HEK293 (cell line): ENCODE measurements at regions not wholly inside any gene's neighbourhood (a gene's known extent, or its start where the extent isn't known, plus 50 kb on each side); places are given as distances from the start of the nearest gene placed in this dataset.
"Not testable (repeated sequence)": the region's sequence is repeated elsewhere in the genome, so short reads cannot be mapped to it uniquely, and the experiment has no call there.

Source experiments
- CTCF ChIA-PET: fragments of 350-600 bp; formaldehyde crosslinking; extraction: SDS; loops from one replicate; lab custom pipeline; 2021; ENCODE audit warnings: antibody characterized with exemption; lab: Yijun Ruan, JAX
- POLR2A ChIA-PET: fragments of 300-600 bp; formaldehyde crosslinking; extraction: SDS; loops from one replicate; lab custom pipeline; 2020; ENCODE audit warnings: antibody characterized with exemption, inconsistent platforms; lab: Yijun Ruan, JAX
- H3K27ac ChIP-seq: fragments of 200-500 bp; sonication (Bioruptor generic); 2 replicates; pipeline ENCODE4 v1.5.1; 2014; ENCODE audit warnings: low read depth, low read length, control low read depth, inconsistent platforms; ENCODE audit errors: extremely low read depth
- H3K36me3 ChIP-seq, 2 experiments: fragments of 200-500 bp in 1 of 2; sonication (Bioruptor generic) in 1 of 2; 1 replicate in 1 of 2; 2 replicates in 1 of 2; pipeline ENCODE4 v1.5.1; 2014 to 2017; ENCODE audit warnings: inconsistent platforms in 2 of 2, low read length in 2 of 2; ENCODE audit not compliant: control insufficient read depth in 2 of 2, insufficient read depth in 1 of 2
- H3K4me1 ChIP-seq: fragments of 200-500 bp; sonication (Bioruptor generic); 2 replicates; pipeline ENCODE4 v1.5.1; 2014; ENCODE audit warnings: mild to moderate bottlenecking, low read length, inconsistent platforms; ENCODE audit not compliant: control insufficient read depth, insufficient read depth
- H3K4me3 ChIP-seq: 2 replicates; pipeline ENCODE4 v1.5.1; 2011; ENCODE audit warnings: low read depth, mild to moderate bottlenecking, control low read depth, low read length, moderate library complexity
- H3K9me3 ChIP-seq: fragments of 200-500 bp; sonication (Bioruptor generic); 2 replicates; pipeline ENCODE4 v1.5.1; 2014; ENCODE audit warnings: low read depth, low read length, inconsistent platforms; ENCODE audit not compliant: control insufficient read depth, insufficient read depth
- BCL11A ChIP-seq: fragments of 450-650 bp; formaldehyde crosslinking; IDR thresholded peaks from 2 replicates; pipeline ENCODE4 v1.5.1; 2016; ENCODE audit warnings: low read depth, missing biosample characterization, missing genetic modification characterization
- EGR2 ChIP-seq: fragments of 450-650 bp; formaldehyde crosslinking; IDR thresholded peaks from 2 replicates; pipeline ENCODE4 v1.5.1; 2016; ENCODE audit warnings: low read depth, missing biosample characterization, missing genetic modification characterization
- GFI1B ChIP-seq: fragments of 450-650 bp; formaldehyde crosslinking; IDR thresholded peaks from 2 replicates; pipeline ENCODE4 v1.5.1; 2016; ENCODE audit warnings: missing biosample characterization, missing genetic modification characterization
- KLF8 ChIP-seq: fragments of 450-650 bp; formaldehyde crosslinking; IDR thresholded peaks from 2 replicates; pipeline ENCODE4 v1.5.1; 2016; ENCODE audit warnings: missing biosample characterization, missing genetic modification characterization
- SP3 ChIP-seq: fragments of 450-650 bp; formaldehyde crosslinking; IDR thresholded peaks from 2 replicates; pipeline ENCODE4 v1.5.1; 2016; ENCODE audit warnings: missing biosample characterization, missing genetic modification characterization
- YY1 ChIP-seq: fragments of 450-650 bp; formaldehyde crosslinking; IDR thresholded peaks from 2 replicates; pipeline ENCODE4 v1.5.1; 2018; ENCODE audit warnings: missing biosample characterization, missing genetic modification characterization
- ZIC2 ChIP-seq: fragments of 450-650 bp; formaldehyde crosslinking; IDR thresholded peaks from 2 replicates; pipeline ENCODE4 v1.5.1; 2016; ENCODE audit warnings: missing biosample characterization, missing genetic modification characterization
- ZNF114 ChIP-seq: fragments of 450-650 bp; formaldehyde crosslinking; IDR thresholded peaks from 2 replicates; pipeline ENCODE4 v1.5.0; 2017; ENCODE audit warnings: missing biosample characterization, missing genetic modification characterization
- ZNF133 ChIP-seq: fragments of 450-650 bp; formaldehyde crosslinking; IDR thresholded peaks from 2 replicates; pipeline ENCODE4 v1.5.1; 2016; ENCODE audit warnings: missing biosample characterization, missing genetic modification characterization
- ZNF140 ChIP-seq: fragments of 450-650 bp; formaldehyde crosslinking; IDR thresholded peaks from 2 replicates; pipeline ENCODE4 v1.5.1; 2016; ENCODE audit warnings: missing biosample characterization, missing genetic modification characterization
- ZNF146 ChIP-seq: fragments of 450-650 bp; formaldehyde crosslinking; IDR thresholded peaks from 2 replicates; pipeline ENCODE4 v1.5.1; 2016; ENCODE audit warnings: missing biosample characterization, missing genetic modification characterization
- ZNF24 ChIP-seq: fragments of 450-650 bp; formaldehyde crosslinking; IDR thresholded peaks from 2 replicates; pipeline ENCODE4 v1.5.1; 2016; ENCODE audit warnings: missing biosample characterization, missing genetic modification characterization
- ZNF335 ChIP-seq: fragments of 450-650 bp; formaldehyde crosslinking; conservative IDR thresholded peaks from 2 replicates; pipeline ENCODE4 v1.5.1; 2016; ENCODE audit warnings: missing biosample characterization, missing genetic modification characterization
- ZNF350 ChIP-seq: fragments of 450-650 bp; formaldehyde crosslinking; IDR thresholded peaks from 2 replicates; pipeline ENCODE4 v1.5.0; 2017; ENCODE audit warnings: missing biosample characterization, mild to moderate bottlenecking, missing genetic modification characterization
- ZNF366 ChIP-seq: fragments of 450-650 bp; formaldehyde crosslinking; conservative IDR thresholded peaks from 2 replicates; pipeline ENCODE4 v1.5.1; 2016; ENCODE audit warnings: missing biosample characterization, missing genetic modification characterization
- ZNF391 ChIP-seq: fragments of 450-650 bp; formaldehyde crosslinking; IDR thresholded peaks from 2 replicates; pipeline ENCODE4 v1.5.1; 2016; ENCODE audit warnings: low read depth, missing biosample characterization, missing genetic modification characterization, borderline replicate concordance
- ZNF416 ChIP-seq: fragments of 450-650 bp; formaldehyde crosslinking; IDR thresholded peaks from 2 replicates; pipeline ENCODE4 v1.5.1; 2016; ENCODE audit warnings: missing biosample characterization, missing genetic modification characterization
- ZNF623 ChIP-seq: fragments of 450-650 bp; formaldehyde crosslinking; IDR thresholded peaks from 2 replicates; pipeline ENCODE4 v1.5.1; 2016; ENCODE audit warnings: missing biosample characterization, missing genetic modification characterization
- ZNF624 ChIP-seq: fragments of 450-650 bp; formaldehyde crosslinking; IDR thresholded peaks from 2 replicates; pipeline ENCODE4 v1.5.1; 2017; ENCODE audit warnings: missing biosample characterization, missing genetic modification characterization
- ZNF776 ChIP-seq: fragments of 450-650 bp; formaldehyde crosslinking; IDR thresholded peaks from 2 replicates; pipeline ENCODE4 v1.5.0; 2017; ENCODE audit warnings: missing biosample characterization, missing genetic modification characterization, borderline replicate concordance
- TF ChIP-seq, protein P1 (sequence below): fragments of 450-650 bp; formaldehyde crosslinking; IDR thresholded peaks from 2 replicates; pipeline ENCODE4 v1.5.1; 2016; ENCODE audit warnings: missing biosample characterization, missing genetic modification characterization
- TF ChIP-seq, protein P2 (sequence below): fragments of 450-650 bp; formaldehyde crosslinking; IDR thresholded peaks from 2 replicates; pipeline ENCODE4 v1.5.1; 2016; ENCODE audit warnings: missing biosample characterization, missing genetic modification characterization
- TF ChIP-seq, protein P3 (sequence below): fragments of 450-650 bp; formaldehyde crosslinking; IDR thresholded peaks from 2 replicates; pipeline ENCODE4 v1.5.1; 2016; ENCODE audit warnings: missing biosample characterization, missing genetic modification characterization
- TF ChIP-seq, protein P4 (sequence below): fragments of 450-650 bp; formaldehyde crosslinking; IDR thresholded peaks from 2 replicates; pipeline ENCODE4 v1.5.1; 2016; ENCODE audit warnings: missing biosample characterization, missing genetic modification characterization

DNA sequence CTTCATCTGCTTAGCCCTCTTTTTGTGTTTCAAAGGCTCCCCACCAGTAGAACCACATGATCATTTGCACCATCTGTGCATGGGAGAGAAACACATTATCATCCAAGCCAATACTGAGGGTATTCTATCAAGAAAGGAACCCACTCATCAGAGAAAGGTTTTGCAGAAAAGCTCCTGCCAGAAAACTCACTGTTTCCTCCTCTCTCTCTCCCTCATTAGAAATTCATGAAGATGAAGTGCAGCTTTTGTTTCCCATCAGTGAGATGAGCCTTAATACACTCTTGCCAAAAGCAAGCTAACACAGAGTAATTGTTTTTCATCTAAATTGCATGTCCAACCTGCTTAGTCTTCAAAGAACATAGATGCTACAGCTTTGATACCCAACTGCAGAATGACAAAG is 142.4 kb upstream of the GRAMD2B start (continued):
- no peak for TF ChIP-seq ZNF24
- no peak for TF ChIP-seq ZNF624

DNA sequence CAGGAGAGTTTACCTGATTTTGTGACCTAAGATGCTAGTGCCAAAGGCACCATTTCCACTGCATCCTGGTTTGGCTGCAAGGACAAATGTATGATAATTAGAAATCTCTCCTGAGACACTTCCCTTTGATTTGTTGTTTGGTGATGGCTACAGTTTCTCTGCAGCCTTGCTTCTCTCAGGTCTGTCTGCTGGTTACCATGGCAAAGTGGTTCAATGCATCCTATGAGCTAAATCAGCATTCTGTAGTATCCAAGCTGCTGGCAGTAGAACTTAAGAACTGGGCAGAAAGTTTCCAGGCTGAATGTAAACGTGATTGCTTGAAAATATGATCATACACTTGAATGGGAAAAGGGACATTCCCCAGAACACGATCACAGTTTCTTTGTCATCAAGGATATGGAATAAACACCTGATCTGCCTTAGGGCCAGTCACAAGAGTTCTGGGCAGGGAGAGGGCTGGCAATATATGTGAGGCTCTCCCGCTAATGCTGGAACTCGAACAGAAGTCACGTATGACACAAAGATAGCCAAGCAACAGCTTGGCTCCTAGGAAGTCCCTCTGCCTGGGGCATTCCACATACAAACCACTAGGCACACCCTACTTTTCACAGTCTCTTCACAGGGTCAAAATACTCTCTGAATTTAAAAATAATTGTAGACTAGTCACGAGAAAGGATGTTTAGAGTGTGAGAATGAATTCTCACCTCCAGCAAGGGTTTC is 138.1 kb upstream of the GRAMD2B start:
- ChIA-PET POLR2A (no interaction called here), CTCF (no interaction called here)
- H3K4me1 ChIP-seq: no peaks in the 10 kb centered on the region
- no peaks in the 10 kb centered on the region for H3K9me3 ChIP-seq
- TF ChIP-seq KLF8 (tag by site-specific recombination): no peak
- TF ChIP-seq, protein P1, sequence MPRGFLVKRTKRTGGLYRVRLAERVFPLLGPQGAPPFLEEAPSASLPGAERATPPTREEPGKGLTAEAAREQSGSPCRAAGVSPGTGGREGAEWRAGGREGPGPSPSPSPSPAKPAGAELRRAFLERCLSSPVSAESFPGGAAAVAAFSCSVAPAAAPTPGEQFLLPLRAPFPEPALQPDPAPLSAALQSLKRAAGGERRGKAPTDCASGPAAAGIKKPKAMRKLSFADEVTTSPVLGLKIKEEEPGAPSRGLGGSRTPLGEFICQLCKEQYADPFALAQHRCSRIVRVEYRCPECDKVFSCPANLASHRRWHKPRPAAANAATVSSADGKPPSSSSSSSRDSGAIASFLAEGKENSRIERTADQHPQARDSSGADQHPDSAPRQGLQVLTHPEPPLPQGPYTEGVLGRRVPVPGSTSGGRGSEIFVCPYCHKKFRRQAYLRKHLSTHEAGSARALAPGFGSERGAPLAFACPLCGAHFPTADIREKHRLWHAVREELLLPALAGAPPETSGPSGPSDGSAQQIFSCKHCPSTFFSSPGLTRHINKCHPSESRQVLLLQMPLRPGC: no peak
- TF ChIP-seq SP3 (tag by site-specific recombination): no peak
- no peak for TF ChIP-seq ZNF623 (tag by site-specific recombination)
- TF ChIP-seq ZNF366 (tag by site-specific recombination): no peak
- no peak for TF ChIP-seq ZIC2
- no peak overlapping the region for H3K27ac ChIP-seq
- H3K36me3 ChIP-seq: no peaks in the 10 kb centered on the region
- H3K4me3 ChIP-seq: no peak overlapping the region

DNA sequence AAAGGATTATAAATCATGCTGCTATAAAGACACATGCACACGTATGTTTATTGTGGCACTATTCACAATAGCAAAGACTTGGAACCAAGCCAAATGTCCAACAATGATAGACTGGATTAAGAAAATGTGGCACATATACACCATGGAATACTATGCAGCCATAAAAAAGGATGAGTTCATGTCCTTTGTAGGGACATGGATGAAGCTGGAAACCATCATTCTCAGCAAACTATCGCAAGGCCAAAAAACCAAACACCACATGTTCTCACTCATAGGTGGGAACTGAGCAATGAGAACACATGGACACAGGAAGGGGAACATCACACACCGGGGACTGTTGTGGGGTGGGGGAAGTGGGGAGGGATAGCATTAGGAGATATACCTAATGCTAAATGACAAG is 127.1 kb upstream of the GRAMD2B start:
- H3K36me3 ChIP-seq, H3K4me1 ChIP-seq, CTCF ChIA-PET, H3K9me3 ChIP-seq, H3K27ac ChIP-seq, H3K4me3 ChIP-seq, POLR2A ChIA-PET: not testable (repeated sequence)
- TF ChIP-seq, protein P2, sequence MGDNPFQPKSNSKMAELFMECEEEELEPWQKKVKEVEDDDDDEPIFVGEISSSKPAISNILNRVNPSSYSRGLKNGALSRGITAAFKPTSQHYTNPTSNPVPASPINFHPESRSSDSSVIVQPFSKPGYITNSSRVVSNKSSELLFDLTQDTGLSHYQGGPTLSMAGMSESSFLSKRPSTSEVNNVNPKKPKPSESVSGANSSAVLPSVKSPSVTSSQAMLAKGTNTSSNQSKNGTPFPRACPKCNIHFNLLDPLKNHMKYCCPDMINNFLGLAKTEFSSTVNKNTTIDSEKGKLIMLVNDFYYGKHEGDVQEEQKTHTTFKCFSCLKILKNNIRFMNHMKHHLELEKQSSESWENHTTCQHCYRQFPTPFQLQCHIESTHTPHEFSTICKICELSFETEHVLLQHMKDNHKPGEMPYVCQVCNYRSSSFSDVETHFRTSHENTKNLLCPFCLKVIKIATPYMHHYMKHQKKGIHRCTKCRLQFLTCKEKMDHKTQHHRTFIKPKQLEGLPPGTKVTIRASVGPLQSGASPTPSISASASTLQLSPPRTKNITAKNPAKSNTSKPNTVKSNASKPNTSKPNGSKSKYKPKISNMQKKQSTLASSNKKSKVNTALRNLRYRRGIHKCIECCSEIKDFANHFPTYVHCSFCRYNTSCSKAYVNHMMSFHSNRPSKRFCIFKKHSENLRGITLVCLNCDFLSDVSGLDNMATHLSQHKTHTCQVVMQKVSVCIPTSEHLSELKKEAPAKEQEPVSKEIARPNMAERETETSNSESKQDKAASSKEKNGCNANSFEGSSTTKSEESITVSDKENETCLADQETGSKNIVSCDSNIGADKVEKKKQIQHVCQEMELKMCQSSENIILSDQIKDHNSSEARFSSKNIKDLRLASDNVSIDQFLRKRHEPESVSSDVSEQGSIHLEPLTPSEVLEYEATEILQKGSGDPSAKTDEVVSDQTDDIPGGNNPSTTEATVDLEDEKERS (tag by site-specific recombination): peak; percentile 74; the same call in 1 of the 2 replicates
- TF ChIP-seq ZNF146: peak; percentile 90

DNA sequence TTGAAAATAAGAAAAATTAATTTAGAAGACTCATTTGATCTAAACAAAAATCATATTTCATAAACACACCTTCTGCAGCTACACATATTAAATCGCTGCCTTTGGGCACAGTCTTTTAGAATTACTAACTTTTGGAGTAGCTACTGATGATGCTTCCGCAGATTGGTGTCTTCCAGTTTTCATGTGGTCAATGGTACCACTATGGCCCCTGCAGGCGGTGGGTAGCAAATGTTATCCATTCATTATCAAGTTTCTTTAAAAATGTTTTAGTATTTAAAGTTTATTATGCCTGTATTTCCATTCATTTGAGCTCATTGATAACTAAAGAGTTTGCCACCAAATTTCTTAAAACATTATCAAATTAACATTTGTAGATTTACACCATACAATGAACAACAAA is 122.9 kb upstream of the GRAMD2B start:
- CTCF ChIA-PET: interaction anchor here (0.6 to 0.7 kb wide), 2 partner anchors 17 to 1580 kb away, joined by 3 read pairs; no protein-coding TSS in a partner anchor
- TF ChIP-seq ZNF133 (tag by site-specific recombination): no peak
- no peak for TF ChIP-seq ZNF114
- no peak for TF ChIP-seq ZNF776 (tag by site-specific recombination)
- TF ChIP-seq ZNF391: no peak
- no peak for TF ChIP-seq ZNF140 (tag by site-specific recombination)
- no peak for TF ChIP-seq ZNF335
- TF ChIP-seq, protein P3, sequence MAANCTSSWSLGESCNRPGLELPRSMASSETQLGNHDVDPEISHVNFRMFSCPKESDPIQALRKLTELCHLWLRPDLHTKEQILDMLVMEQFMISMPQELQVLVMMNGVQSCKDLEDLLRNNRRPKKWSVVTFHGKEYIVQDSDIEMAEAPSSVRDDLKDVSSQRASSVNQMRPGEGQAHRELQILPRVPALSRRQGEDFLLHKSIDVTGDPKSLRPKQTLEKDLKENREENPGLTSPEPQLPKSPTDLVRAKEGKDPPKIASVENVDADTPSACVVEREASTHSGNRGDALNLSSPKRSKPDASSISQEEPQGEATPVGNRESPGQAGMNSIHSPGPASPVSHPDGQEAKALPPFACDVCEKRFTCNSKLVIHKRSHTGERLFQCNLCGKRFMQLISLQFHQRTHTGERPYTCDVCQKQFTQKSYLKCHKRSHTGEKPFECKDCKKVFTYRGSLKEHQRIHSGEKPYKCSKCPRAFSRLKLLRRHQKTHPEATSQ: no peak
- TF ChIP-seq GFI1B (tag by site-specific recombination): no peak
- TF ChIP-seq ZNF350 (tag by site-specific recombination): no peak
- TF ChIP-seq BCL11A (tag by site-specific recombination): no peak
- no peak for TF ChIP-seq ZNF416 (tag by site-specific recombination)
- TF ChIP-seq, protein P4, sequence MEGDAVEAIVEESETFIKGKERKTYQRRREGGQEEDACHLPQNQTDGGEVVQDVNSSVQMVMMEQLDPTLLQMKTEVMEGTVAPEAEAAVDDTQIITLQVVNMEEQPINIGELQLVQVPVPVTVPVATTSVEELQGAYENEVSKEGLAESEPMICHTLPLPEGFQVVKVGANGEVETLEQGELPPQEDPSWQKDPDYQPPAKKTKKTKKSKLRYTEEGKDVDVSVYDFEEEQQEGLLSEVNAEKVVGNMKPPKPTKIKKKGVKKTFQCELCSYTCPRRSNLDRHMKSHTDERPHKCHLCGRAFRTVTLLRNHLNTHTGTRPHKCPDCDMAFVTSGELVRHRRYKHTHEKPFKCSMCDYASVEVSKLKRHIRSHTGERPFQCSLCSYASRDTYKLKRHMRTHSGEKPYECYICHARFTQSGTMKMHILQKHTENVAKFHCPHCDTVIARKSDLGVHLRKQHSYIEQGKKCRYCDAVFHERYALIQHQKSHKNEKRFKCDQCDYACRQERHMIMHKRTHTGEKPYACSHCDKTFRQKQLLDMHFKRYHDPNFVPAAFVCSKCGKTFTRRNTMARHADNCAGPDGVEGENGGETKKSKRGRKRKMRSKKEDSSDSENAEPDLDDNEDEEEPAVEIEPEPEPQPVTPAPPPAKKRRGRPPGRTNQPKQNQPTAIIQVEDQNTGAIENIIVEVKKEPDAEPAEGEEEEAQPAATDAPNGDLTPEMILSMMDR: no peak
- no peak for TF ChIP-seq YY1 (tag by site-specific recombination)
- TF ChIP-seq EGR2 (tag by site-specific recombination): no peak

More for the DNA sequence above, 122.9 kb upstream of the GRAMD2B start:
- Histone ChIP-seq H3K9me3 (no peaks in the 10 kb centered on the region; the same call in 1 of the 2 replicates), H3K4me3 (no peak overlapping the region), H3K4me1 (no peaks in the 10 kb centered on the region), H3K27ac (no peak overlapping the region), H3K36me3 (no peaks in the 10 kb centered on the region)
- POLR2A ChIA-PET: no interaction called here
